A673 (cell line): ENCODE measurements at regions not wholly inside any gene's neighbourhood (a gene's known extent, or its start where the extent isn't known, plus 50 kb on each side); places are given as distances from the start of the nearest gene placed in this dataset.

ENCODE experiments used
- EZH2 ChIP-seq: fragments of 200-600 bp; sonication (generic); IDR thresholded peaks from 2 replicates; pipeline ENCODE4 v1.6.1; 2017; ENCODE audit warnings: borderline replicate concordance, low read depth, mild to moderate bottlenecking, mixed read lengths, antibody characterized with exemption, low read length; ENCODE audit not compliant: poor library complexity, severe bottlenecking
- TF ChIP-seq, protein P1 (sequence below): fragments of 300-800, 200-600 bp; sonication (generic); conservative IDR thresholded peaks from 2 replicates; pipeline ENCODE4 v1.5.1; 2017; ENCODE audit warnings: low read depth, mild to moderate bottlenecking, antibody characterized with exemption, low read length, moderate library complexity, mixed read lengths

DNA sequence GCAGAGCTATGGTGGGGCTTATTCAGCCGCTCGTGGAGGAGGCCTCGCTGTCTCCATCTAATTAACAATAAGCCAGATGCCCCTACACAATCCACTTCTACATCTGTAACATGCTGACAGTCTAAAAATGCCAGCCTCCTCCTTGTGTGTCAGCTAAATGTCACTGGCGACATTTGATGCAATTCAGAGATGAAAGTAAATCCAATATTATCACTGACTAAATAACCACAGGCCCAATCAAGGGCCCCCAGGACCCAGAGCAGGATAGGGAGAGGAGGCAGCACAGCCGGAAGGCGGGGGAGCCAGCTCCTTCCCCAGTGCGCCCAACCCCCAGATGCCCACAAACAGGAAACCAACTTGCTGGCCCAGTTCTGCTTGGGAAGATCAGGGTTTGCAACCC lies 76.6 kb downstream of the DMRTA2 start:
- TF ChIP-seq, protein P1, sequence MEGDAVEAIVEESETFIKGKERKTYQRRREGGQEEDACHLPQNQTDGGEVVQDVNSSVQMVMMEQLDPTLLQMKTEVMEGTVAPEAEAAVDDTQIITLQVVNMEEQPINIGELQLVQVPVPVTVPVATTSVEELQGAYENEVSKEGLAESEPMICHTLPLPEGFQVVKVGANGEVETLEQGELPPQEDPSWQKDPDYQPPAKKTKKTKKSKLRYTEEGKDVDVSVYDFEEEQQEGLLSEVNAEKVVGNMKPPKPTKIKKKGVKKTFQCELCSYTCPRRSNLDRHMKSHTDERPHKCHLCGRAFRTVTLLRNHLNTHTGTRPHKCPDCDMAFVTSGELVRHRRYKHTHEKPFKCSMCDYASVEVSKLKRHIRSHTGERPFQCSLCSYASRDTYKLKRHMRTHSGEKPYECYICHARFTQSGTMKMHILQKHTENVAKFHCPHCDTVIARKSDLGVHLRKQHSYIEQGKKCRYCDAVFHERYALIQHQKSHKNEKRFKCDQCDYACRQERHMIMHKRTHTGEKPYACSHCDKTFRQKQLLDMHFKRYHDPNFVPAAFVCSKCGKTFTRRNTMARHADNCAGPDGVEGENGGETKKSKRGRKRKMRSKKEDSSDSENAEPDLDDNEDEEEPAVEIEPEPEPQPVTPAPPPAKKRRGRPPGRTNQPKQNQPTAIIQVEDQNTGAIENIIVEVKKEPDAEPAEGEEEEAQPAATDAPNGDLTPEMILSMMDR: no peak
- no peak for TF ChIP-seq EZH2
